ENCODE measurements at regions not wholly inside any gene's neighbourhood (a gene's known extent, or its start where the extent isn't known, plus 50 kb on each side); places are given as distances from the start of the nearest gene placed in this dataset.
"Not testable (repeated sequence)": the region's sequence is repeated elsewhere in the genome, so short reads cannot be mapped to it uniquely, and the experiment has no call there.

DNA sequence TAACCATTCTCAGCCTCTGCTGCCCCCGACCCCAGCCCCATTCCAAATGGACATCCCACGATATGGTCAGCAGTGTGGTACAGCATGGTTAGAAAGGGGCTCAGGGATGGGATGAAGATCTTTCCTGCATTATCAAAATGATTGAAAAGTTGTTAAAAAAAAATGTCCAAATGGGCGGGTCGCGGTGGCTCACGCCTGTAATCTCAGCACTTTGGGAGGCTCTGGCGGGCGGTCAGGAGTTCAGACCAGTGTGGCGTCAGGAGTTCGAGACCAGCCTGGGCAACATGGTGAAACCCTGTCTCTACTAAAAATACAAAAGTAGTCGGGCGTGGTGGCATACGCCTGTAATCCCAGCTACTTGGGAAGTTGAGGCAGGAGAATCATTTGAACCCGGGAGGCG is 54.3 kb upstream of the ZNF254 start:
- H3K4me1 Mint-ChIP-seq, result peaks cover 35% of the 10 kb centered on the region
- H3K36me3 Mint-ChIP-seq (ENCODE audit: low read depth), result peaks cover 31% of the 10 kb centered on the region
- peak overlapping the region; percentile 100 for H3K4me3 Mint-ChIP-seq
- H3K27me3 Mint-ChIP-seq, result no peaks in the 10 kb centered on the region
- no peak for DNase-seq
- ChIA-PET POLR2A (interaction anchor here (1.3 kb wide), 1 partner anchor 782 kb away, joined by 3 read pairs; the partner anchor contains the start of gene ZNF724), CTCF (interaction anchor here (0.6 to 1.3 kb wide), 2 partner anchors 9 to 55 kb away, joined by 3 to 4 read pairs; partner anchors contain the start of gene ZNF254)
- peaks cover 22% of the 10 kb centered on the region for H3K9me3 Mint-ChIP-seq
- peak overlapping the region; percentile 100 for H3K27ac Mint-ChIP-seq

DNA sequence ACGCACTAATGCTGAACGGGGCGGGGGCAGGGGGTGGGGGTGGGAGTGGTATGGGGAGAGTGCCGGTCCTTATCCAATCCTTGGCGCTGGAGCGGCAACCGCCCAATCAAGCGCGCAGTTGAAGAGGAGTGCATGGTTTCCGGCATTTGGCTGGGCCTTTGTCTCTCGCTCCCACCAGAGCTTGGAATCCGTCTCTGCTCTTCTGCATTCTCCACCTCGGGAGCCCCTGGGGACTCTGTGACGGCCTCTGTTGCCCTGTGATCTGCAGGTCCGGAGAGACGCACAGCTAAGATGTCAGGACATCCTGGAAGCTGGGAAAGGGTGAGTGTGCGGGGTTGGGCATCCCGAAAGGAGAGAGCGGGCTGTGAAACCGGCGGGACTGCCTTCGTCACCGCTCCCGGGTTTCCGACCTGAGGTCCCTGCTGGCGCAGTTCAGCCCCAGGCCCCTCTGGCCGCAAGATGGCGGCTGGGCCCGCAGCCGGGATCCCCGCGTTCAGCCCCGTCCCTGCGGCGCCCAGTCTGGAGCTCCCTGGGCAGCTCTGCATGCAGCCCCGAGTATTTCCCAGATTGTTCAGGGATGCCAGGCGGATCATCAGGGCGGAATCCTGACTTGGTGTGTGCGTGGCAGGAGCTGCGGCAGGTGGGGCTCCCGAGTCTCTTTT is 53.6 kb upstream of the ZNF254 start:
- peak; percentile 87 for DNase-seq
- Mint-ChIP-seq H3K4me1 (peaks cover 35% of the 10 kb centered on the region), H3K27me3 (no peaks in the 10 kb centered on the region), H3K9me3 (peaks cover 22% of the 10 kb centered on the region), H3K27ac (peak overlapping the region; percentile 100), H3K4me3 (peak overlapping the region; percentile 100), H3K36me3 (ENCODE audit: low read depth) (peaks cover 36% of the 10 kb centered on the region)
- POLR2A ChIA-PET, result interaction anchor here (1.3 kb wide), 1 partner anchor 783 kb away, joined by 3 read pairs; the partner anchor contains the start of gene ZNF724
- CTCF ChIA-PET, result interaction anchor here (0.6 to 1.6 kb wide), 3 partner anchors 10 to 21 kb away, joined by 3 read pairs; no protein-coding TSS in a partner anchor

DNA sequence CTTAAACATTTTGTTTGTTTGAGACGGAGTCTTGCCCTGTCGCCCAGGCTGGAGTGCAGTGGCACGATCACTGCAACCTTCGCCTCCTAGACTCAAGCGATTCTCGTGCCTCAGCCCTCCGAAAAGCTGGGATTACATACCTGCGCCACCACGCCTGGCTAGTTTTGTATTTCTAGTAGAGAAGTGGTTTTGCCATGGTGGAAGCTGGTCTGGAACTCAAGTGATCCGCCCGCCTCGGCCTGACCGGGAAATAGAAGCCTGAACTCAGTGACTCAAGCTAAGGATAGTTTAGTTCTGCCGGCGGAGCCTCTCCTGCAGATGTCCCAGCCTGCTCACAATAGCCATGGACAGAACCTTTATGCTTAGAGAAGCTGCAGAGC is 53.0 kb upstream of the ZNF254 start:
- H3K27ac Mint-ChIP-seq, result peak overlapping the region; percentile 100
- no peaks in the 10 kb centered on the region for H3K27me3 Mint-ChIP-seq
- H3K4me3 Mint-ChIP-seq, result peak overlapping the region; percentile 100
- ChIA-PET CTCF (interaction anchor here (1.1 to 1.6 kb wide), 2 partner anchors 10 to 20 kb away, joined by 3 read pairs; no protein-coding TSS in a partner anchor), POLR2A (interaction anchor here (1.3 kb wide), 1 partner anchor 784 kb away, joined by 3 read pairs; the partner anchor contains the start of gene ZNF724)
- peaks cover 41% of the 10 kb centered on the region for H3K36me3 Mint-ChIP-seq (ENCODE audit: low read depth)
- peaks cover 35% of the 10 kb centered on the region for H3K4me1 Mint-ChIP-seq
- DNase-seq, result peak; percentile 38
- peaks cover 27% of the 10 kb centered on the region for H3K9me3 Mint-ChIP-seq

DNA sequence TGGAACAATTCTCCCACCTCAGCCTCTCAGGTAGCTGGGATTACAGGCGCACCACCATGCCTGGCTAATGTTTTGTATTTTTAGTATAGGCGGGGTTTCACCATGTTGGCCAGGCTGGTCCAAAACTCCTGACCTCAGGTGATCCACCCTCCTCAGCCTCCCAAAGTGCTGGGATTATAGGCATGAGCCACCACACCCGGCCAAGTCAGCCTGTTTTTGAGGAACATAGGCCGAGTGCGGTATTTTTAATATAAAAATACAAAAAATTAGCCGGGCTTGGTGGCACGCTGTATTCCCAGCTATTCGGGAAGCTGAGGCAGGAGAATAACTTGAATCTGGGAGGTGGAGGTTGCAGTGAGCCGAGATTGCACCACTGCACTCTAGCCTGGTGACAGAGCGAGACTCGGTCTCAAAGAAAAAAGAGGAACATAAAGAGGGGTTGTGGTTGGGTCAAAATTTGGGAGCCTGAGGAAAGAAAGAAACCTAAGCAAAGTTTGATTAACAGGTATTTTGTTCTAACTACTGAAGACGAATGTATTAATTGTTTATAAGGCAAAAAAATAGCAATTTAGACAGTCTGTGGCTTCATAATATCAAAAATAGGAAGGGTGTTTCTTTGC is 51.6 kb upstream of the ZNF254 start:
- H3K27ac Mint-ChIP-seq, DNase-seq, H3K27me3 Mint-ChIP-seq, POLR2A ChIA-PET: not testable (repeated sequence)
- H3K36me3 Mint-ChIP-seq (ENCODE audit: low read depth), result peaks cover 51% of the 10 kb centered on the region
- CTCF ChIA-PET, result interaction anchor here (1.2 kb wide), 1 partner anchor 51 kb away, joined by 3 read pairs; the partner anchor contains the start of gene ZNF254
- peak overlapping the region; percentile 20 for H3K4me3 Mint-ChIP-seq
- H3K9me3 Mint-ChIP-seq, result peaks cover 31% of the 10 kb centered on the region
- peaks cover 36% of the 10 kb centered on the region for H3K4me1 Mint-ChIP-seq
